Loucy (cell line): ENCODE measurements at regions not wholly inside any gene's neighbourhood (a gene's known extent, or its start where the extent isn't known, plus 50 kb on each side); places are given as distances from the start of the nearest gene placed in this dataset.

Experiments used
- EZH2phosphoT487 ChIP-seq: fragments of 200-600 bp; IDR thresholded peaks from 2 replicates; pipeline ENCODE4 v1.6.1; 2018; ENCODE audit warnings: antibody characterized with exemption, mild to moderate bottlenecking, moderate library complexity, borderline replicate concordance
- TF ChIP-seq, protein P1 (sequence below): fragments of 200-600 bp; sonication (generic); conservative IDR thresholded peaks from 2 replicates; pipeline ENCODE4 v1.5.1; 2014; ENCODE audit warnings: mild to moderate bottlenecking, antibody characterized with exemption, low read length

DNA sequence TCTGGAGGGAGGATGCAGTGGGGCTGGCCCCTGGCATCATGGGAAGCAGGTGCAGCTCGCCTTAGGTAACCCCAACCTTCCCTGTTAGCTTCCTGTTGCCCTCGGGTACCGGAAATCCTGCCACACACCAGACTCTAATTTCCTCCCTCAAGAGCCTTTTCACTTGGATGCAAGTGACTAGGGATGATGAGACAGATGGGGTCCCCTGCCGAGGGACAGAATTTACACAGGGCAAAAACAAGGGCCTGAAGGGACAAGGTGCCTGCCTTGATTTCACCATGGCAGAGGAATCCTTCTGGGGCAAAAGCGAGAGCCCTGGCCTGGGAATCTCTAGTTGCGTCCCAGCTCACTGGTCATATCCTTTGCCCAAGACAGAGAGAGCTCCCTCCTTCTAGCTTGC is 263.1 kb downstream of the LOXHD1 start:
- TF ChIP-seq, protein P1, sequence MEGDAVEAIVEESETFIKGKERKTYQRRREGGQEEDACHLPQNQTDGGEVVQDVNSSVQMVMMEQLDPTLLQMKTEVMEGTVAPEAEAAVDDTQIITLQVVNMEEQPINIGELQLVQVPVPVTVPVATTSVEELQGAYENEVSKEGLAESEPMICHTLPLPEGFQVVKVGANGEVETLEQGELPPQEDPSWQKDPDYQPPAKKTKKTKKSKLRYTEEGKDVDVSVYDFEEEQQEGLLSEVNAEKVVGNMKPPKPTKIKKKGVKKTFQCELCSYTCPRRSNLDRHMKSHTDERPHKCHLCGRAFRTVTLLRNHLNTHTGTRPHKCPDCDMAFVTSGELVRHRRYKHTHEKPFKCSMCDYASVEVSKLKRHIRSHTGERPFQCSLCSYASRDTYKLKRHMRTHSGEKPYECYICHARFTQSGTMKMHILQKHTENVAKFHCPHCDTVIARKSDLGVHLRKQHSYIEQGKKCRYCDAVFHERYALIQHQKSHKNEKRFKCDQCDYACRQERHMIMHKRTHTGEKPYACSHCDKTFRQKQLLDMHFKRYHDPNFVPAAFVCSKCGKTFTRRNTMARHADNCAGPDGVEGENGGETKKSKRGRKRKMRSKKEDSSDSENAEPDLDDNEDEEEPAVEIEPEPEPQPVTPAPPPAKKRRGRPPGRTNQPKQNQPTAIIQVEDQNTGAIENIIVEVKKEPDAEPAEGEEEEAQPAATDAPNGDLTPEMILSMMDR: no peak
- no peak for TF ChIP-seq EZH2phosphoT487
